ACHN (cell line): ENCODE measurements at regions not wholly inside any gene's neighbourhood (a gene's known extent, or its start where the extent isn't known, plus 50 kb on each side); places are given as distances from the start of the nearest gene placed in this dataset.
"Not testable (repeated sequence)": the region's sequence is repeated elsewhere in the genome, so short reads cannot be mapped to it uniquely, and the experiment has no call there.

Source experiments
- DNase-seq: peaks from one replicate; pipeline ENCODE4 v3.0.0-alpha.2; 2015
- in situ Hi-C: cut with HindIII; loops from 2 replicates; pipeline ENCODE4 v1.10.0; 2017; ENCODE audit warnings: low sequenced_read_pairs, low pct_ligation_motif_present, low pct_unique_long_range_greater_than_20kb

DNA sequence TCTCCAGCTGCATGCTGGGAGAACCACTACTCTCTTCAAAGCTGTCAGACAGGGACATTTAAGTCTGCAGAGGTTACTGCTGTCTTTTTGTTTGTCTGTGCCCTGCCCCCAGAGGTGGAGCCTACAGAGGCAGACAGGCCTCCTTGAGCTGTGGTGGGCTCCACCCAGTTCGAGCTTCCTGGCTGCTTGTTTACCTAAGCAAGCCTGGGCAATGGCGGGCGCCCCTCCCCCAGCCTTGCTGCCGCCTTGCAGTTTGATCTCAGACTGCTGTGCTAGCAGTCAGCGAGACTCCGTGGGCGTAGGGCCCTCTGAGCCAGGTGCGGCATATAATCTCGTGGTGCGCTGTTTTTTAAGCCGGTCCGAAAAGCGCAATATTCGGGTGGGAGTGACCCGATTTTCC lies 215.0 kb downstream of the STIM2 start:
- in situ Hi-C loops, DNase-seq: not testable (repeated sequence)

DNA sequence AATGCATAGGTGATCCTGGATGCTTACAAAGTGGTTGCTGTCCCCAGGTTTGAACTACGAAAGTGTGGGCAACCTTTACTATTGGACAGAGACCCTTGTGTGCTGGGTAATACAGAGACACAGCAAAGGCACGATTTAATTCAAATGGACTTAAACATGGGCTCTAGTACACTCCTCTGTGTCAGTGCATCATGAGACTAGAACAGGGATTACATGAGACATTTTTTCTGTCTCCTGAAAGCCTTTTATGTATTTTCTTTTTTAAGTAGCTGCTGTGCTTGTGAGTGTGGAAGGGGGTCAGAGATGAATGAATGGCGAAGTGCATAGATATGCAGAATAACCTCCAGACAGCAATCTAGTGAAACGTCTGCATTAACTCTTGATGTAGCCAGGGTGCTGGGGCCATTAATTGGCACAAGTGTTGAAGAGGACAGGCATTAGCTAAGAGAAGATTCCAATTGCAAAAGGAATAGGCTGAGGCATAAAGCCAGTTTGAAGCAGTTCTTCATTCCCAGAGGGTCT lies 218.4 kb downstream of the STIM2 start:
- no peak for DNase-seq
- in situ Hi-C loops: no loop called here

DNA sequence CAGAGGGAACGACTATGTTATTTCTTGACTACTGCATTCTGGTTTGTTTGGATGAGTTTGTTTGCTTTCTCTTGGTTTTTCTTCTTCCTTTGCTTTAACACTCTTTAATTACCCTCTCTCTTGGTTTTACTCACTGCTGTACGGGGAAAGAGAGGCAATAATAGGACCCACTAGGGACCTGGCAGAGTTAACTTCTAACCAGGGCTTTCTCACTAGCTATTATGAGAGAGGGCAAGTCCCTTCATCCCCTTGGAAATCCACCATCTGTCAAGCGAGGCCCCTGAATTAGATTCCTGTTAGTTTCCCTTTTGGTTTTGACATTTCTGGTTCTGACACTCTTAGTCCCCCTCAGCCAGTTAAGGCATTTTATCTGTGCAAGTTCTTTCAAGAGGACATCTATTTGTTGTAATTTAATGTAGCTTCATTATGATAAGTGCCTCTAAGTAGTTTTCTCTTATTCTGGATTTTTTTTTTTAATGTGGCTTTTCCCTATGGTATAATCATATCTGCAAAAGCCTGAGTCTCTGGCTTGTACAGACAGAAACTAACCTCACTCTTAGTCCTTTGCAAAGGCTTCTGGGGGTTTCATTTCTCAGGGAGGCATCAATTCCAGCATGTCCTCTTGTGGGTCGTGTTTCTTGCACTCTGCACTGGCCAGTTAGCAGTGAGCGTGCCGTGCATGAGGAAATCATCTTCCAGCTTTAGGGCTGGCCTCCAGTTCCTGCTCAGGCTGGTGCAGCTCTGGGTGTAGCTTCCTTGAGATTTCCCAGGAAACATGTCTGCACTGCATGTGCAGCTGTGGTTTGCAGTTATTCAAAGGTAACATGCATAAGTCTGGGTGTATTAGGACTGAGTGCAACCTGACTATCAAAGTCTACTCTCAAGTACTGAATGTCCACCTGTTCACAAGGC lies 221.3 kb downstream of the STIM2 start:
- in situ Hi-C loops: no loop called here

DNA sequence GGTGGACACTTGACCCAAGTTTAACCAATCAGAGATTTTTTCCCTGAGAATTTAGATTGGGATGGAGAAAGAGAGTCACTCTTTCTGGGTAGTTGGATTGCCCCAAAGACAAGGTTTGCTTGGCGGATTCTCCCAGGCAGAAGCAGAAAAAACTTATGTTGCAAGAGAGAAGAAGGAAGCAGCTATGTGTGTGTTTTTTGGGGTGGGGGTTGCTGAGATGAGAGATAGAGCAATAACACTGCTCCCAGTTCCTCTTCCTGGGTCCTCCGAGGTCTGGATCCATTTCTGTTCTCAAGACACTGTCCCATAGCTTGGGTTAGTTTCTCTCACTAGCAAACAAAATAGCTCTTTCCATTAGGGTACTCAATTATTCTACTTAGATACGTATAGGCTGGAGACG lies 222.1 kb downstream of the STIM2 start:
- in situ Hi-C loops: no loop called here
- DNase-seq: no peak

More for the DNA sequence above, 221.3 kb downstream of the STIM2 start:
- DNase-seq: no peak

DNA sequence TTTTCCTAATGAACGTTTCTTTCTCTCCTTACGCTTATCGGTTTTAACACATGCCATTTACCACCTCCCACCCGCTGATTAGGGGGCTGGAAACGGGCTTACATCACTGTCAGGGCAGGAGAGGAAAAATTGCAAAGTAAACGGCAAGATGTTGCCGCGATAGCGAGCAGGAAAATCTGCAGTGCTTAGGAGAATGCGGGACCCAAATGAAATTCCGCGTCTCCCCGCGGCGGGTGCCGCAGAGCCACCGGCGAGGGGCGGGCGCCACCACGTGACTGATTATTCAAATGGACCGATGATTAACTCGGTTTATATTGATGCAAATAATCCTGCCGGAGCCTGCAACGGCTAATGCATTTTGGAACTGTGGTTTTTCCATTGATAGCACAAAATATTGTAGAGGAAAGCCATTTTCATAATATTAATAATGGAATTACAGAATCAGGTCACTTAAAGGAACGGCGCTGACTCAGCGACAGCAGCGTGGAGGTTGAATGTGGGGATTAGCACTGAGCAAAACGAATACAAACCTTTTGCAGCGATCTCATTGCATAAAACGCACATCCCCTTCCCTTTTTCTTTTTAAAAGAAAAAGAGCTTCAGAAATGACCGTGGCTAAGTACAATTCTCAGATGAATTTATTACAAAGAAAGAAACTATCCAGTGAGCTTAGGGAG lies 224.2 kb downstream of the STIM2 start:
- in situ Hi-C loops: no loop called here

DNA sequence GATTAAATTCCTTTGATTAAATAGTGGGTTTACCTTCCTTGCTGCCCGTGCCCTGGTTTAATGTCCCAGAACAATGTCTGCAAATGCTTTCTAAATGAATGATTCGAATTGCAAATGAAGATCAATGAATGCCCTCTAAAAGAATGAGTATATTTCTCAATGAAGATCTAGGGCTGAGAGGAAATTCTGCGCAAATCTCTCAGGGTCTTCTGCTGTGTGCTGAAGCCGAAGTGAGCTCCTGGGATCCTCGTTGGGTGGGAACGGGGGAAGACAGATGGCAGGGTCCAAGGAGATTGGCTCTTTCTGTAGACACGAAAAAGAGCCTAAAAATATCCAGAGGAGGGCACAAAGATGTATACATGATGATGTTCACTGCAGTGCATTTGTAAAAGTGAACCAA lies 224.8 kb downstream of the STIM2 start:
- in situ Hi-C loops: no loop called here
- DNase-seq: no peak

More for the DNA sequence above, 224.2 kb downstream of the STIM2 start:
- no peak for DNase-seq

DNA sequence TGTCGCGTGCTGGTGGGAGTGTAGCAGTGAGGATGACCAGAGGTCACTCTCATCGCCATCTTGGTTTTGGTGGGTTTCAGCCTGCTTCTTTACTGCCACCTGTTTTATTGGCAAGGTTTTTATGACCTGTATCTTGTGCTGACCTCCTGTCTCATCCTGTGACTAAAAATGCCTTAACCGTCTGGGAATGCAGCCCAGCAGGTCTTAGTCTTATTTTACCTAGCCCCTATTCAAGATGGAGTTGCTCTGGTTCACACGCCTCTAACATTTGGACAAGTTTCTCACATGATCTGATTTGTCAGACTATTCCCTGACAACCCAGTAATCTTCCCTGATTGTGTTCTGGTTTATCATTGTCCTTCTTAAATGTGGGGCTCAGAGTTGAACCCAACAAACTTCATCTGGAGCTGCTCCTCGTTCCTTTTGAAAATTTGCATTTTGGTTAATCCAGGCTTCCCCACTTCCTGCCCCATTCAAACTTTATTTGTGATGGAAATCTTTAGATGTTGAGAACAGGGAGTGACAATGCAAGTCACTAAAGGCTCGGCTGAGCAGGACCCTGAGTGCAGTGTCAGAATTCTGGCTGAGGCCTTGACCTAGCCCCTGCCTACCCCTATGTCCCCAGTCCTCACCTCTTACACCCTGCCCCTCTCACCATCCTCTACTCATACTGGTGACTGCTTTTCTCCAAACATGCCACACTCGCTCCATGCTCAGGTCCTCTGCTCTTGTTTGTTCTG lies 226.8 kb downstream of the STIM2 start:
- in situ Hi-C loops: no loop called here
- no peak for DNase-seq

DNA sequence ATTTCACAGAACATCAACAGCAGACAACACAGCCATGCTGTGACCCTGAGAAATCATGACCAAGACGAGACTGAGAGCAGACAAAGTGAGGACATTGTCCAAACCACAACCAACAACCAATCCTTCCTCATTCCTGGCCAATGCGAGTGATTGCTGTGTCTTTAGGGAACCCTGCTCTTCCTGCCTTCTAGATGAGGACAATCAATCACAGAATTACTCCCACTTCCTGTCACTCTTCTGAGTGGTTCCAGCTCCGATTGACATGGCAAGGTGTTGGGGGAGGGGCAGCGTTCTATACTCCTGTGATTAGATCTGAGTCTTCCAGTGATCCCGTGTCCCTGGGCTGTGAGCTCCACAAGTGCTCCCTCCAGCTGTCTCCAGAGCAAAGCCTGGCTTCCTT lies 227.8 kb downstream of the STIM2 start:
- in situ Hi-C loops: no loop called here

DNA sequence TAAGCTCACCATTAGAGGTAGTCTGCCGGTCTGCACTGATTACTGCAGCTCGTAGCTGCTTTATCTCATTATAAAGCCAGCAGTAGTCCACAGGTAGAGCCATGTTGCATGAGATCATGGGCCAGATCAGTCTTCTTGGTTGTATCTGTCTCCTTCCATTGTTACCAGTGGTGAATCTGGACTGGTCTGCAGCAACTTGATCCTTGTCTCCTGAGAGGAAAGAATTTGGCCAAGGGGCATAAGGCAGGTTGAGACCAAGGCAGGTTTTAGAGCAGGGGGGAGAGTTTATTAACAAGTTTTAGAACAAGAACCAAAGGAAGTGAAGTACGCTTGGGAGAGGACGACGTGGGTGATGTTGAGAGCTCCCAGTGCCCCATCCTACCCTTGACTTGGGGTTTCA lies 228.5 kb downstream of the STIM2 start:
- no peak for DNase-seq
- in situ Hi-C loops: no loop called here

More for the DNA sequence above, 227.8 kb downstream of the STIM2 start:
- no peak for DNase-seq

DNA sequence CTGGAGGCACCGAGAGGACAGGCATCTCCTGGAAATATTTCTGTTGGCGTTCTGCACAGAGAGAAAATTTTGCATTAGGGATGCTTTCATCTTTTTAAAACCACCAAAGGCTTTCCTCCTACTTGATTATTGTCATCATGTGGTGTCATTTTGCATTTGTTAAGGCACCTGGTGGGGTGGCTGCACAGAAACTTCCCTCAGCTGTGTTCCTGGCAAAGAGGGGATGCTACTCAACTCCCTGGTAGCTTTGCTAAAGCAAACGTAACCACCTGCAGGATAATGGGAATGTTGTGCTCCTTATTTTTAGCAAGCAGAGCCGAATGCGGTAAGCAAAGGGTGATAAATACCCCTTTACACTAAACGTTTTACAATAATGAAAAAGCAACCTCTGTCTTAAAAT lies 229.8 kb downstream of the STIM2 start:
- in situ Hi-C loops: no loop called here
- DNase-seq: no peak

DNA sequence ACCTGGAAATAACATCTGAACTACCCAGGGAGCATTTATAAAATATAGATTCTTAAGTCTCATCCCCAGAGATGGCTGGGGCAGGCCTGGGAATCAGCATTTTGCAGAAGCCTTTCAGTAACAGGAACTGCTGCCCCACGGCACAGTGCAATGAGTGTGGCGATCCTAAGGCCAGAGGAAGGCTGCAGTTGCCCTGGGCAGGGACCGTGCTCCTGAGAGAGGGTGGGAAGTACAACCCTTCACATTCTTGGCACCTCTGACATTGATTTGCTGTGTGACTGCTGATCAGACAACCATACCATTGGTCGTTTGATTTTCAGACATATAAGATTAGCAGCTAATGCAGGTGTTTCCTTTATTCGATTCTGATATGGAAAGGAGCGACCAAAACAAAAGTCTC lies 233.6 kb downstream of the STIM2 start:
- in situ Hi-C loops: no loop called here
- no peak for DNase-seq

DNA sequence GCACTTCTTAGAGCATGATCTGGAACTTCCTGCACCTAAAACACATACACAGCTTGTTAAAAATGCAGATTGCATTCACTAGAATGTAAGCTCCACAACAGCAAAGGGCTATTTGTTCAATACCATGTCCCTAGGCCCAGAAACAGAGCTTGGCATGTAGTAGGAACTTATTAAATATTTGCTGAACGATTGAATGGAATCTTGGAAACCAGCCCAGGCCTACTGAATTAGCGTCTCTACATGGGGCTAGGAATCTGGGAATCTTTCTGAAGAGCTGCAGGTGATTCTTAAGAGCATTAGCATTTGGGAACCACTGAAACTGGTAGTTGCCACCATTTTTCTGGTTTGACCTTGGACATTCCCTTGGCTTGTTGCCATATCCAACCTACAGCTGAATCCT lies 234.1 kb downstream of the STIM2 start:
- no peak for DNase-seq
- in situ Hi-C loops: no loop called here

DNA sequence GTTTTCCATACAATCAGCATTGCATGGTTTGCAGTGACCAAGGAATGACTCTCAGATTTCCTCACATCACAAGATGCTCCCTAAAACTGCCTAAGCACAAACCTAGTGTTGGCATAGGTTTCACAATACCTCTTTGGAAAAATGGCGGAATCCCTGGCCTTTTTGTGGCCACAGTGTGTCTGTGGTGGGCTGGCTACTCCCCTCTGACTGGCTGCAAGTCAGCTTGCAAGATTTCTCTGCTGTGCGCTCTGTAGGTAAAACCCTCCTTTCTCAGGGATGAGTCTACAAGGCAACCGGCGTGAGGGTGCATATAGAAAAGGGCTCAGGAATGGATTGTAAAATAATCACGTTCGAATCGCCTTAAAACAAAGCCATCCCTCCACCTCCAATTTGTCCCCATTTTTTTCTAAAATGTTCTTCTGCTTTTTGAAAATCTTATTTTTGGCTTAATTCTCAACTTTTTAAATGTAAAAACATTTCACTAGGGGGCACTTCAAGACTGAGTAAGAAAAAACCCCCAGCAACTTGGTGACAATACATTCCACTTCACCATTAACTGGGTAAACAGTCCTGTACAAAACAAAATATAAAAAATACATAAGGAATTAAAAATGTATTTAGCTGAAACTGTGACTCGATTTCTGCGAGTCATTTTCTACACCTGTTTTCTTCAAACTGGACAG lies 235.6 kb downstream of the STIM2 start:
- in situ Hi-C loops: no loop called here
- DNase-seq: no peak

DNA sequence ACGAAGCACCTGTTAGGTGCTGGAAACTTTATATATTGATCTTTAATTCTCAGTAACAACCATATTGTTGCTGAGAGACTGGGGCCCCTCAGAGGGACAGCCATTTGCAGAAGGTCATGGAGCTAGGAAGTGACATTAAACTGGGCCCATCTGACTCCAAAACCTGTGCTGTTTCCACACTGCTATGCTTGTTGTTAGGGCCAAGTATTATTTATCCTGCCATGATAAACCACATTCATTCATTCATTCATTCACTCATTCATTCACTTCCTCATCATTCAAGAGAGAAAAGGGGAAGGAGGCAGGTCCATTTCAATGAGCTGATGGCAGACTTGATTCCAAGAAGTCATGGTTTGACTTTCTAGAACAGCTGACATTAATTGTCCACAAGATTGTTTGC lies 237.4 kb downstream of the STIM2 start:
- no peak for DNase-seq
- in situ Hi-C loops: no loop called here

DNA sequence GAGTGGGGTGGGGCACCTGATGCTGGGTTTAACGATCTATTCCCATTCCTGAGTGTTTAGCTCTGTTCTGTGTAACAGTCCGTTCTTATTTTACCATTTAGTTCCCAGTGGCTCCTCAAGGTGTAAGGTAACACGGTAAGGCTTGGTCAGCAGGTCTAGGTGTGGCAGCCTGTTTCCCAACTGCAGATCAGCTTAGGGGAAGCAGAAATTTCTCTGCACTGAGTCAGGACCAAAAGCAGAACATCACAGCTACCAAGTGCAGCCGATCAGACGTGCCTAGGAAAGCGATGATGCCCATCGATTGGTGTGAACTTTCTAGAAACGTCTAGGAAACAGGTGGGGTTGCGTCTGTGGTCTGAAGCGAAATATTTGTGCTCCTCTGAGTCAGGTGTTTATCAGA lies 240.1 kb downstream of the STIM2 start:
- in situ Hi-C loops: no loop called here
- no peak for DNase-seq

DNA sequence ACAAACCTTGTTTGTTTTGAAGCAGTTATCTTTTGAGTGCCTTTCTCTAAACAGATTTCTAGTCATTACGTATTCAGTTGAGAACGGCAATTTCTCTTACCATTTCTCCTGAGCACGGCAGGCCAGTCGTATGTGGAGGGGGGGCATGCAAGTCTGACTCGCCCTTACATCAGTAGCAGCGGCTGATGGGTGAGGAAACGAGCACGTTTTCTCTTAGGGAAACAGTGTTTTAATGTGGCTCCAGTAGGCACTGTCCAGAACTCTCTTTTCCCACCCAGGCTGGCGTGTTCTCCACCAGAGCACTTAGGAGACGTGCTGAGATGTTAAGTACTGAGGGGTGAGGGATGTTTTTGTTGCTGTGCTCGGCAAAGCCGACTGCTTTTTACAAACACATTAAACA lies 240.5 kb downstream of the STIM2 start:
- in situ Hi-C loops: no loop called here
- DNase-seq: no peak

DNA sequence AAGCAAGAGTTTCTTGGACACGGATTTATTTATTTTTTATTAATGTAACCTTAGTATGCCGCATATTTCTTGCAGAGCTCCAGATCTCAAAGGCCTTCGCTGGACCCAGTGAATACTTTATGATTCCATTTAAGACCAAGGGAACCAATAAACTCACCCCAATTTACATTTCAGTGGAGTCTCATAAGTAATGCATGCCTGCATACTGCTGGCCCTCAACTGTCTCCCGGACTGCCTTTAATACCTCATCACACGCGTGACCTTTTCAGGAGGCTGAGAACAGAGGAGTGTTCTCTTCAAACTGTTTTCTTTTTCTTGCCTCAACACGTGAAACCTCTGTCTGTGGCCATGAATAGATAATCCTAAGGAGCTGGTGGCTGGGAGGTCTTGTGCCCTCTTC lies 240.9 kb downstream of the STIM2 start:
- in situ Hi-C loops: no loop called here
- no peak for DNase-seq

DNA sequence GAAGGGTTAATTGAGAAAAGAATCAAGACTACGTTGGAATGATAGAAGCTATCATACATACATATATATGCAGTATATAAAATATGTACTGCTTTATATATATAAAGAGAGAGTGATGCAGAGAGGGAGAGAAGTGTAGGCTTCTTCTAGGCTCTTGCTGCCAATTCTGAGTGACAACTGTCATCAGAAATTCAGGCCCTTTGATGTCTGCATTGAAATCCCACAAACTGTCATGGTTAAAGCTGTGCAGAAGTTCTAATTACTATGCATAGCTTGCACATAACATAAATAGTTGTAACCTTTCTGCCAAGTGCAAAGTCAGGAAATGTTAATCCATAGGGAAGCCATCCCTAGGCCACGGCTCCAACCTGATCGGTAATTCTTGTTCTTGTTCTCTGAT lies 251.0 kb downstream of the STIM2 start:
- DNase-seq: no peak
- in situ Hi-C loops: no loop called here

DNA sequence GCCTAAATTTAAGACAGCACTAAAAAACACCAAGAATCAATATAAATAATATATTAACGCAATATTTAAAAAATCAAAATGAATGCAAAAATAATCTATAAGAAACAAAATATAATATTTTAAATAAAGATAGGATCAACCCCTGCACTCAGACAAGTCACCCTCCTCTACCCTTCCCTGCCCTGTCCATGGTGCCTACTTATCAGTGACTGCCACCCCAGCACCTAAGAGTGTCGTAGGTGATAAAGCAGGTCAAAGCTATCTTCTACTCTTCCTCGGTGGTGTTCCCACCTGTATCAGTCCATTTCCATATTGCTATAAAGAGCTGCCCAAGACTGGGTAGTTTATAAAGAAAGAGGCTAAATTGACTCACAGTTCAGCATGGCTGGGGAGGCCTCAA lies 251.9 kb downstream of the STIM2 start:
- no peak for DNase-seq
- in situ Hi-C loops: no loop called here
